Left lung (tissue), 4 donors: ENCODE measurements at regions not wholly inside any gene's neighbourhood (a gene's known extent, or its start where the extent isn't known, plus 50 kb on each side); places are given as distances from the start of the nearest gene placed in this dataset.
"Not testable (repeated sequence)": the region's sequence is repeated elsewhere in the genome, so short reads cannot be mapped to it uniquely, and the experiment has no call there.

Source experiments
- ATAC-seq: fragments of 200-7000 bp; cut with Tn5 transposase; one replicate; pipeline ENCODE4 v1.9.1; 2020; ENCODE audit warnings: moderate library complexity
- DNase-seq, 4 donors: peaks; one replicate each; pipeline ENCODE4 v3.0.0-alpha.2; 2013 to 2020
- H3K27ac ChIP-seq, 2 donors: fragments of 200-600 bp; sonication (generic) in 1 of 2; one replicate each; pipeline versions ENCODE4 v1.5.0 to v1.8.0; 2020 to 2021
- H3K27me3 ChIP-seq, 2 donors: fragments of 200-600 bp; sonication (generic) in 1 of 2; one replicate each; pipeline versions ENCODE4 v1.5.0 to v1.8.0; 2020 to 2021
- H3K36me3 ChIP-seq, 2 donors: fragments of 200-600 bp; sonication (generic) in 1 of 2; one replicate each; pipeline versions ENCODE4 v1.5.0 to v1.8.0; 2020 to 2021
- H3K4me1 ChIP-seq, 2 donors: fragments of 200-600 bp; one replicate each; pipeline ENCODE4 v1.8.0; 2021
- H3K4me3 ChIP-seq, 2 donors: fragments of 200-600 bp; sonication (generic) in 1 of 2; one replicate each; pipeline versions ENCODE4 v1.5.0 to v1.8.0; 2020 to 2021; ENCODE audit warnings: mild to moderate bottlenecking in 1 of 2
- H3K9me3 ChIP-seq, 2 donors: fragments of 200-600 bp; sonication (generic) in 1 of 2; one replicate each; pipeline versions ENCODE4 v1.5.0 to v1.8.0; 2020 to 2021
- intact Hi-C, 2 donors: fragments of 100-400 bp; cut with DNase I; formaldehyde crosslinking; loops; one replicate each; pipeline versions ENCODE4 v1.11.2 to v1.14.2; 2022
- donor health status: DM: no; HTN: yes; CAD: no.
- donor health status: DM: no; HTN: no; CAD: no.

GRCh38 chr17:20668316-20668715, 88.8 kb downstream of the CDRT15L2 start:
- H3K27ac ChIP-seq, H3K4me1 ChIP-seq, H3K36me3 ChIP-seq, H3K4me3 ChIP-seq, H3K27me3 ChIP-seq, DNase-seq, ATAC-seq, H3K9me3 ChIP-seq, intact Hi-C loops: not testable (repeated sequence)

GRCh38 chr17:20668868-20669267, 89.3 kb downstream of the CDRT15L2 start:
- DNase-seq, H3K36me3 ChIP-seq, H3K27me3 ChIP-seq, H3K27ac ChIP-seq, intact Hi-C loops, H3K4me1 ChIP-seq, ATAC-seq, H3K4me3 ChIP-seq, H3K9me3 ChIP-seq: not testable (repeated sequence)

- DNase-seq, ATAC-seq, H3K36me3 ChIP-seq, H3K4me3 ChIP-seq, intact Hi-C loops, H3K27me3 ChIP-seq, H3K27ac ChIP-seq, H3K9me3 ChIP-seq, H3K4me1 ChIP-seq: not testable (repeated sequence)
Measured at GRCh38 chr17:20670506-20670905, 91.0 kb downstream of the CDRT15L2 start.

- H3K36me3 ChIP-seq, H3K27ac ChIP-seq, DNase-seq, ATAC-seq, intact Hi-C loops, H3K4me1 ChIP-seq, H3K9me3 ChIP-seq, H3K27me3 ChIP-seq, H3K4me3 ChIP-seq: not testable (repeated sequence)
Measured at GRCh38 chr17:20674374-20674773, 94.8 kb downstream of the CDRT15L2 start.

- H3K4me1 ChIP-seq, intact Hi-C loops, DNase-seq, ATAC-seq, H3K27ac ChIP-seq, H3K4me3 ChIP-seq, H3K9me3 ChIP-seq, H3K36me3 ChIP-seq, H3K27me3 ChIP-seq: not testable (repeated sequence)
Measured at GRCh38 chr17:20675707-20676106, 96.2 kb downstream of the CDRT15L2 start.

- H3K27ac ChIP-seq, H3K27me3 ChIP-seq, H3K4me3 ChIP-seq, H3K9me3 ChIP-seq, intact Hi-C loops, H3K36me3 ChIP-seq, DNase-seq, H3K4me1 ChIP-seq, ATAC-seq: not testable (repeated sequence)
Measured at GRCh38 chr17:20676656-20677055, 97.1 kb downstream of the CDRT15L2 start.

GRCh38 chr17:20677469-20677868, 97.9 kb downstream of the CDRT15L2 start:
- ATAC-seq, DNase-seq, H3K4me1 ChIP-seq, H3K4me3 ChIP-seq, H3K36me3 ChIP-seq, H3K9me3 ChIP-seq, H3K27me3 ChIP-seq, intact Hi-C loops, H3K27ac ChIP-seq: not testable (repeated sequence)

GRCh38 chr17:20678424-20678823, 98.9 kb downstream of the CDRT15L2 start:
- H3K36me3 ChIP-seq, H3K4me3 ChIP-seq, H3K4me1 ChIP-seq, DNase-seq, H3K27me3 ChIP-seq, H3K27ac ChIP-seq, H3K9me3 ChIP-seq, ATAC-seq, intact Hi-C loops: not testable (repeated sequence)

- ATAC-seq, H3K4me1 ChIP-seq, H3K36me3 ChIP-seq, H3K4me3 ChIP-seq, H3K27me3 ChIP-seq, DNase-seq, H3K27ac ChIP-seq, intact Hi-C loops, H3K9me3 ChIP-seq: not testable (repeated sequence)
Measured at GRCh38 chr17:20681746-20682722, 102.5 kb downstream of the CDRT15L2 start.

GRCh38 chr17:20683651-20684229, 104.2 kb downstream of the CDRT15L2 start:
- DNase-seq, H3K27ac ChIP-seq, ATAC-seq, H3K4me1 ChIP-seq, intact Hi-C loops, H3K27me3 ChIP-seq, H3K4me3 ChIP-seq, H3K9me3 ChIP-seq, H3K36me3 ChIP-seq: not testable (repeated sequence)

GRCh38 chr17:20684975-20685374, 105.5 kb downstream of the CDRT15L2 start:
- ATAC-seq, H3K27me3 ChIP-seq, intact Hi-C loops, H3K4me3 ChIP-seq, H3K27ac ChIP-seq, H3K9me3 ChIP-seq, H3K4me1 ChIP-seq, DNase-seq, H3K36me3 ChIP-seq: not testable (repeated sequence)

- DNase-seq, H3K4me1 ChIP-seq, ATAC-seq, H3K9me3 ChIP-seq, H3K27ac ChIP-seq, H3K4me3 ChIP-seq, H3K36me3 ChIP-seq, intact Hi-C loops, H3K27me3 ChIP-seq: not testable (repeated sequence)
Measured at GRCh38 chr17:20687584-20687983, 108.1 kb downstream of the CDRT15L2 start.

- DNase-seq, ATAC-seq, H3K4me1 ChIP-seq, intact Hi-C loops, H3K36me3 ChIP-seq, H3K9me3 ChIP-seq, H3K4me3 ChIP-seq, H3K27ac ChIP-seq, H3K27me3 ChIP-seq: not testable (repeated sequence)
Measured at GRCh38 chr17:20689170-20689749, 109.7 kb downstream of the CDRT15L2 start.
